ENCODE measurements at regions not wholly inside any gene's neighbourhood (a gene's known extent, or its start where the extent isn't known, plus 50 kb on each side); places are given as distances from the start of the nearest gene placed in this dataset.

GRCh38 chr18:42644729-42645131, 470.8 kb downstream of the RIT2 start:
- FAIRE-seq = no peak

DNA sequence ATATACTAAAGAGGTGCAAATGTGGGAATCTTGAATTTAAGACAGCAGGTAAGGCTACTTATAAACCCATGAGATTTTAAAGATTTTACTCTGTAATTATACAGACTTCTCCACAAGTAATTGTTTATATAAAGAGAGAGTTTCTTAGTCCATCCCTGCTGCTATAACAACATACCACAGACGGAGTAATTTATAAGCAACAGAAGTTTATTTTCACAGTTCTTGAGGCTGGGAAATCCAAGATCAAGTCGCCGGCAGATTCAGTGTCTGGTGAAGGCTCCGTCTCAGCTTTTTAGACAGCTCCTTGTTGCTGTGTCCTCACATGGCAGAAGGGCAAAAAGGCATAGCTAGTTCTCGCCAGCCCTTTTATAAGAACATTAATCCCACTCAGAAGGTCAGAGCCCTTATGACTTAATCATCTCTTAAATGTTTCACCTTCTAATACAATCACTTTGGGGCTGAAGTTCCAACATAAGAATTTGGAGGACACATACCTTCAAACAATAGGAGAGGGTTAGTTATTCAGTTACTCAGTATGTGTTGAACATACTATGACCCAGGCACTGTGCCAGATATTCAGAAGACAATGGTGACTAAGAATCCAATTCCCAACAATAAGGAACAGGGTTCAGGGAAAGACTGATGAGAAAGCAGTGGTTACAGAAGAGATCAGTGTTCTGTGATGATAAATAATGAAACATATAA, 466.0 kb downstream of the RIT2 start:
- no peak for FAIRE-seq

DNA sequence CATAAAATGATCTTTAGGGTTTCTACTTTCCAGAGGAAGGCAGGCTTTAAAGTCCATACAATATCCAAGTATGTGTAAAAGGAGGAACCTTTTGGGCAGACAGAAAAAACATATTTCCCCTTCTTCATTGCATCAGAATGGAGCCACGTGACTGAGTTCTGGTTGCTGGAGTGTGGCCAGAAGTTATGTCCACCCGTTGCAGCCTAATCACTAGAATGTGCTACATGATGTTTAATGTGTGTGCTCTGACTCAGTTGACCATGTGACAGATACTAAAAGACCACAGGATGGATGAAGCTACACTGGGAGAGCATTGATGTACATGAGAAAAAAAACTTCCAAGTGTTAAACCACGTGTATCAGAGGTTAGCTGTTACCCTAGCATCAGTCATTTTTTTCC, 460.9 kb downstream of the RIT2 start:
- FAIRE-seq = no peak

DNA sequence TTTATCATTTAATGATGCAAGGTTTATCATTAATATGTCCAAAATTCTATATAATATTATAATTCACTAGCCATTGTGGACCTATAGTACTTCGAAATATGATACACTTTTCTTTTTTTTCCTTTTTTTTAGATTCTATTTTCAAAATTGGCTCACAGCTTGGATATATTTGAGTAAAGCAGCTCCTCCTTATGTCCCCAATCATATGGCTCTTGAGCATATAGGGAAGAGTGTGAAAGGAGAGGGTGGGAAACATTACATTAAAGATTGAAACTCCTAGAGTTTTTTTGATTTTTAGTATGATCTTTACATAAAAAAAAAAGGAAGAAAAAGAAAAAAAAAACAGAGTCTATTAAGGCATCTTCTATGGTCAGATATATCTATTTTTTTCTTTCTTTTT, 457.9 kb downstream of the RIT2 start:
- FAIRE-seq = no peak

GRCh38 chr18:42658171-42658570, 457.3 kb downstream of the RIT2 start:
- FAIRE-seq = no peak

DNA sequence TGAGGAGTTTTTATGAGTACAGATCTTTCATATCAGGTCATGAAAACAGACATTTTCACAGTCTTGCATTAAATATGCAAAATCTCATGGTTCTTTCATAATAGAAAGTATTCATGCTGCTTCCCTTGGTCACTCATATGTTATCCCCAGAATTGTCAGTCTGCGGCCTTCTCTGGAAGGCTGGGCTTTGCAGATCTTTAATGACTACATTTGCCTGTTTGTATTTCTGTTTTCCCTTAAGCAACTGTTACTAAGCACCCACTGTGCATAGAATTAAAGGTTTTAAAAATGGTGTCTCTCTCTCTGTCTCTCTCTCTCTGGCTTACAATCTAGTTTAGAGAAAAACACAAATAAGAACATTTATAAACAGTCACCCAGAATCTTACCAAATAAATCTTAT, 456.3 kb downstream of the RIT2 start:
- FAIRE-seq = no peak

- FAIRE-seq = no peak
Observed at GRCh38 chr18:42670860-42671259, 444.6 kb downstream of the RIT2 start.

DNA sequence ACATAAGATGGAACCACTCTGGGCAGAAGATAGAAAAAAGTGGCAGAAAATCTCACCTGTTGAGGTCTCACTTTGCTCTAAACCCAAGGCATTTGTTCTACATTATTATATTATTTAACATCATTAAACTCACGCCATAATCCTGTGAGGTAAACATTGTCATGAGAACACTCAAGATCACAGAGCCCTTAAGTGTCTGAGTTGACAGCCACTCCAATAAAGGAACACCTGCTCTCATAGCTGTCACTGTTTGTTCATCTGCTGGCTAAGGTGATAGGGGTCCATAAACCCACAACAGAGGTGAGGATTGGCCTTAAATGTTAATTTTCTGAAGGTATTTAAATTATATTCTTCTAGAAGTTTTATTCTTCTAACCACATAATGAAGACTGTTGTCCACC, 439.7 kb downstream of the RIT2 start:
- FAIRE-seq = no peak

GRCh38 chr18:42683094-42683493, 432.4 kb downstream of the RIT2 start:
- no peak for FAIRE-seq

DNA sequence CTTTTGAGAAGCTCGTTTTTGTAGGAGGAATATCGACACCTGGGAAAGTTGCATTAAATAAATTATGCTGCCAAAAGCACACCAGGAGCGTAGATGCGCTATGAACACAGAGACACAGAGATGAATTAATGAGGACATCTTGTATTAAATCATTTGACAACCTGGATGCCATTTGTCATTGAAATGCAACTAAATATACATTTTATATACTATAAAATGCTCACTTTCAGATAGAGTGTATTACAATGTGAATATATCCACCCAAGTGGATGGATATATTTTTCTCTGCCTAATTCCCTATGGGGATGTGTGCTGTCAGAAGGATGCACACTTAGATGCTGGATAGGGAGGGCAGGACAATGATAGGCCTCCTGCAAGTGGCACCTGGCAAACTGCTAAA, 426.2 kb downstream of the RIT2 start:
- no peak for FAIRE-seq
